Karpas-422 (cell line): ENCODE measurements at regions not wholly inside any gene's neighbourhood (a gene's known extent, or its start where the extent isn't known, plus 50 kb on each side); places are given as distances from the start of the nearest gene placed in this dataset.

ENCODE experiments used
- DNase-seq: peaks from one replicate; pipeline ENCODE4 v3.0.0-alpha.2; 2015
- H2AFZ ChIP-seq: fragments of 200-600 bp; sonication (generic); 2 replicates; pipeline ENCODE4 v1.6.1; 2014; ENCODE audit warnings: antibody characterized with exemption, low read length, mixed read lengths
- H3K27ac ChIP-seq: fragments of 200-600 bp; sonication (generic); 2 replicates; pipeline ENCODE4 v1.5.1; 2014; ENCODE audit warnings: mild to moderate bottlenecking, low read length, moderate library complexity
- H3K27me3 ChIP-seq: fragments of 200-600 bp; sonication (generic); 2 replicates; pipeline ENCODE4 v1.6.1; 2014; ENCODE audit warnings: low read length, mixed read lengths
- H3K36me3 ChIP-seq: fragments of 200-600 bp; sonication (generic); 2 replicates; pipeline ENCODE4 v1.6.1; 2014; ENCODE audit warnings: low read length, mixed read lengths; ENCODE audit not compliant: insufficient read depth
- H3K4me1 ChIP-seq: fragments of 200-600 bp; sonication (generic); 2 replicates; pipeline ENCODE4 v1.6.1; 2014; ENCODE audit warnings: mild to moderate bottlenecking, low read length, mixed read lengths
- H3K4me2 ChIP-seq: fragments of 200-600 bp; sonication (generic); 2 replicates; pipeline ENCODE4 v1.6.1; 2014; ENCODE audit warnings: low read length, low read depth, mild to moderate bottlenecking; ENCODE audit not compliant: poor library complexity, severe bottlenecking
- H3K4me3 ChIP-seq: fragments of 200-600 bp; sonication (generic); 2 replicates; pipeline ENCODE4 v1.5.1; 2014; ENCODE audit warnings: mild to moderate bottlenecking, antibody characterized with exemption, low read length, mixed read lengths
- H3K79me2 ChIP-seq: fragments of 200-600 bp; sonication (generic); 2 replicates; pipeline ENCODE4 v1.6.1; 2014; ENCODE audit warnings: mild to moderate bottlenecking, low read length, mixed read lengths
- H3K9ac ChIP-seq: fragments of 200-600 bp; sonication (generic); 2 replicates; pipeline ENCODE4 v1.6.0; 2014; ENCODE audit warnings: low read length
- H3K9me2 ChIP-seq: fragments of 200-600 bp; sonication (generic), shearing (Covaris generic); replicated peaks from 2 replicates; pipeline ENCODE4 v1.6.0; 2014; ENCODE audit warnings: mild to moderate bottlenecking, low read length, moderate library complexity; ENCODE audit not compliant: insufficient read depth
- H3K9me3 ChIP-seq: fragments of 300-700, 200-600 bp; sonication (generic); 2 replicates; pipeline ENCODE4 v1.6.1; 2014; ENCODE audit warnings: low read length, mixed read lengths
- H4K20me1 ChIP-seq: fragments of 200-600 bp; sonication (generic); 2 replicates; pipeline ENCODE4 v1.6.1; 2014; ENCODE audit warnings: mild to moderate bottlenecking, antibody characterized with exemption, low read length, low read depth; ENCODE audit not compliant: insufficient read depth

DNA sequence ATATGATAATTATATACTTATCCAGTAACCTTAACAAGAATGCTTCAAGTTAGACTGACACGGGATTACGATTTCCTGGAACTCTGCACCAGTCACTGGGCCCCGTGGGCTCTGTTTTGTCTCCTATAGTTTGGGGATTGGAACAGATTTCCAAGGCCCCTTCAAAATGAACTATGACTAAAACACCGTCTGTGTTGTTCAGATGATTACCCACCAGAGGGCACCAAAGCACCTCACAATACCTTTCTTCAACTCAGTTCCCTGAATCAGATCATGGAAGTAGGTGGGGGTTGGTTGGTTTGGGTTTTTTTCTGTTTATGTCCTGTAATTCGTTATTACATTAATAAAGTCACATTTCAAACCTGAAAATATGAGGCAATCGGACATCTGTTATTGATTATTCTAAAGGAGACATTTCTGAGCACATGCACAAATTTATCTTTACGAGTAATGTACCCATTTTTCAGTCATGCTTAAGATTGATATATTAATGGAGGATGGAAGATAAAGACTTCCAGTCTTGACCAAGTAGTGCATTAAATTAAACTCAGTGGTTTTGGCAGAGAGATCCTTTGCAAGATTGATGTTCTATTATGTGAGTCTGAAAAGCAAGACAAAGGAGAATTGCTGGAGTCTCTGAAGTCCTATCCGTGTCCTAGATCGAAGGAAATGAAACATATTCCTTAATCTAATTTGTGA lies 112.0 kb upstream of the COL21A1 start:
- H2AFZ ChIP-seq: no peak overlapping the region
- peak; percentile 92 for DNase-seq

DNA sequence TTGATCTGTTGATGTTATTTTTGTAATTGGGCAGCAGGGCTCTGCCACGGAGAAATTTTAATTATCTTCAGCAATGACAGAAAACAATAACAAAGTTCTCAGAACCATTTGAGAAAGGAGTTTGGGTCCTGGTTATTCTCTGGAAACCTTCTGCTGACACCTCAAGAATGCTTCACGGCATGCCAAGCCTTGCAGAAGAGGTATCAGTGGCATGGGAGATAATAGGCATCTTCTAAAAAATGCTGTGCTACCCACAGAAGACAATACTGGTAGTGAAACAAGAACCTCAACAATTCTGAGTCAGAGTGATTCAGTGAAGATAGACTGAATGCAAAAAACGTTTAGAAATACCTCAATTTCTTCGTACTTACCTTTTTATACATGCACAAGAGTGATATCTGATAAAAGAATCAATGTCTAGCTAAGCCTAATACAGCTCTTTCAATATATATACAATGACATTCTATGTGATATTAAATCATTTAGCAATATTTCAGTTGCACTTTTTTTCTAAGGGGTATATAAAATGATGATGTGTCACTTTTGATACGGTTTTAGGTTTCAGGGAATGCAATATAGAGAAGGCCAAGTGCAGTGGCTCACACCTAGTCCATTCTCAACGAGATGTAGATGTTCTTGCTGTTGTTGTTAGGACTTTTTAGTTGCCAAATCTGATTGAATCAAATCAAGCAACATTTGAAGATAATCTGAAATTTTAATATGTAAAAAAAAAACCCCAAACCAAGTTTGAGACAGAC lies 110.4 kb upstream of the COL21A1 start:
- H3K9ac ChIP-seq: no peak overlapping the region
- H3K4me1 ChIP-seq: no peaks in the 10 kb centered on the region
- no peaks in the 10 kb centered on the region for H3K9me3 ChIP-seq
- peak overlapping the region; percentile 40; the same call in 1 of the 2 replicates for H2AFZ ChIP-seq
- H3K79me2 ChIP-seq: no peaks in the 10 kb centered on the region
- no peak for DNase-seq
- no peak overlapping the region for H3K4me3 ChIP-seq
- no peaks in the 10 kb centered on the region for H3K36me3 ChIP-seq
- no peaks in the 10 kb centered on the region for H4K20me1 ChIP-seq
- H3K27ac ChIP-seq: no peak overlapping the region
- H3K9me2 ChIP-seq: no peaks in the 10 kb centered on the region
- H3K4me2 ChIP-seq: no peak overlapping the region
- no peaks in the 10 kb centered on the region for H3K27me3 ChIP-seq

More for the DNA sequence above, 112.0 kb upstream of the COL21A1 start:
- no peaks in the 10 kb centered on the region for H3K4me1 ChIP-seq
- H3K9me2 ChIP-seq: no peaks in the 10 kb centered on the region
- no peak overlapping the region for H3K4me3 ChIP-seq
- no peaks in the 10 kb centered on the region for H4K20me1 ChIP-seq
- no peaks in the 10 kb centered on the region for H3K27me3 ChIP-seq
- H3K79me2 ChIP-seq: no peaks in the 10 kb centered on the region
- H3K27ac ChIP-seq: no peak overlapping the region
- H3K9me3 ChIP-seq: no peaks in the 10 kb centered on the region
- no peak overlapping the region for H3K9ac ChIP-seq
- H3K4me2 ChIP-seq: no peak overlapping the region
- no peaks in the 10 kb centered on the region for H3K36me3 ChIP-seq

DNA sequence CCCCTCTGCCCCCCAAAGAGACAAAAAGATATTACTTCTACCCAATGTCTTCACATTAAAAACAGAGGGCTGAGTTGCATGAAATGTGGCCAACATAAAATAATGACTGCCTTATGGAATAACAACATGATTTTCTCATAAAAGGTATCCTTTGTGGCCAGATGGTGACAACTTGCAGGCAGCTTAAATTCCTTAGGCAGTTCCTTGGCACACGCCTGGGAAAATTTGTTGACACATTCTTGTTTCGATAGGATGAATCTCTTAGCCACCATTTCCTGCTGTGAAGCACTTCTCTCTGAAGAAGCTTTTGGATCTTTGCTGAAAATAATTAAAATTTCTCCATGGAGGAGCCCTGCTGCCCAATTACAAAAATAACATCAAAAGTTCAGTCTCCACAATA lies 109.0 kb upstream of the COL21A1 start:
- Histone ChIP-seq H3K79me2 (no peaks in the 10 kb centered on the region), H2AFZ (no peak overlapping the region), H4K20me1 (no peaks in the 10 kb centered on the region), H3K4me2 (no peak overlapping the region), H3K9ac (no peak overlapping the region), H3K4me1 (no peaks in the 10 kb centered on the region), H3K27me3 (no peaks in the 10 kb centered on the region), H3K27ac (no peak overlapping the region), H3K9me2 (no peaks in the 10 kb centered on the region), H3K36me3 (no peaks in the 10 kb centered on the region), H3K4me3 (no peak overlapping the region), H3K9me3 (no peaks in the 10 kb centered on the region)
- no peak for DNase-seq

DNA sequence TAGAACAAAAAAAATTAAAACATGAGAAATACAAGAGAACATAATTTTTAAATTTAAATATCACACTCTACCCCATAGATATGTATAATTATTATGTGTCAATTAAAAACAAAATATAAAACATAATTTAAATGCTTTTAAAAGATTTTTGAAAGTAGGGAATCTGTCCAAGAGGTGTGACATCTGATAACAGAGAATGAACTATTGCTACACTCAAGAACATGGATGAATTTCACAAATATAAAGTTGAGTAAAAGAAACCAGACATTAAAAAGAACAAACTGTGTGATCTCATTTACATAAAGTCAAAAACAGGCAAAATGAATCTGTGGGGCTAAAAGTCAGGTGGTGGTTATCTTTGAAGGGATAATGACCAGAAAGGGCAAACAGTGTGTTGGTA lies 106.5 kb upstream of the COL21A1 start:
- Histone ChIP-seq H2AFZ (no peak overlapping the region), H4K20me1 (no peaks in the 10 kb centered on the region), H3K9ac (no peak overlapping the region)

DNA sequence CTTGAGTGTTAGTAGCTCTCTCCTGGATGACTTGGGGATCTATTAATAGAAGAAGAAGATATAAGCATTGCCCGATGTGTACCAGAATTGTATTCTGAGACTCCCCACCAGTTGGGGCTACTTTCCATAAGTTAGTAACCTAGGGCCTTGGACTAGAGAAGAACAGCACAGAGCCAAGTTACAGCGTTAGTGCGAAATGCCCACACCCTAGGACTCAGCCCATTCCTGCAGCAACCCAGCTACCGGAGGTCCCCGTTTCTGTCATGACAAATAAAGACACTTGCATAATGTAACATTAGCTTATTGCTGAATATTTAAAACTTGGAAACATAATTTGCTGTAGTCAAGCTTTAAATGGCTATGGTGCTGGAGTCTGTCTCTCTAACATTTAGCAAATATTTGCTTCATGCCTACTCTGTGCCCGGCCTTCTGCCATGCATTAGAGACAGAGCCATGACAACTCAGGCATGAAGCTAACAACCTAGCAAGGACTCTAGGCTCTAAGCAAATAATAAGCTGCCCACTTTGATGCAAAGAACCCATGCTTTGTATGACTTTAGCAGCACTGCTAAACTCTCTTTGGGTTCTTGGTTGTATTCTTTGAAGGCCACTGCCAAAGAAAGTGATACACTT lies 103.4 kb upstream of the COL21A1 start:
- Histone ChIP-seq H3K79me2 (no peaks in the 10 kb centered on the region), H3K36me3 (no peaks in the 10 kb centered on the region), H3K9ac (no peak overlapping the region), H4K20me1 (no peaks in the 10 kb centered on the region), H3K9me3 (no peaks in the 10 kb centered on the region), H3K27me3 (no peaks in the 10 kb centered on the region), H2AFZ (no peak overlapping the region), H3K27ac (no peak overlapping the region), H3K4me2 (no peak overlapping the region), H3K9me2 (no peaks in the 10 kb centered on the region), H3K4me1 (no peaks in the 10 kb centered on the region), H3K4me3 (no peak overlapping the region)
- DNase-seq: no peak

More for the DNA sequence above, 106.5 kb upstream of the COL21A1 start:
- Histone ChIP-seq H3K9me2 (no peaks in the 10 kb centered on the region), H3K27ac (no peak overlapping the region), H3K4me3 (no peak overlapping the region), H3K36me3 (no peaks in the 10 kb centered on the region), H3K4me2 (no peak overlapping the region), H3K9me3 (no peaks in the 10 kb centered on the region), H3K4me1 (no peaks in the 10 kb centered on the region), H3K79me2 (no peaks in the 10 kb centered on the region), H3K27me3 (no peaks in the 10 kb centered on the region)
- DNase-seq: no peak

DNA sequence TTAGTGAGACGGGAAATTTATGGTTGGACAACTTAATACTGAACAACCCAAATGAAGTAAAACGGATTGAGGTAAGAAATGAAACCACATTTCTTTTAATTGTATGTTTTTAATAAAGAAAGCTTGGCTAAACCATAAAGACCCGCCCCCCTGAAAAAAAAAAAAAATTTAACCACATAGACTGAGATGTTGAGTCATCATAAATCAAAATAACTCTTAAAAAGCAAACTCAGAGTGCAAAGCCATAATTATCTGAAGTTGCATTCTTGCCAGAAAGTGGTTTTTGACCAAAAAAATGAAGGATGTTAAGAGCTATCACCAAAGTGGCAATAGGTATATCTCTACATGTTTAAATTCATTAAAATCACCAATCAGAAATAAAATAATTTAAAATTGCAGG lies 101.8 kb upstream of the COL21A1 start:
- Histone ChIP-seq H3K9me2 (no peaks in the 10 kb centered on the region), H3K4me2 (no peak overlapping the region), H4K20me1 (no peaks in the 10 kb centered on the region), H3K27me3 (no peaks in the 10 kb centered on the region), H3K9ac (no peak overlapping the region), H3K4me1 (no peaks in the 10 kb centered on the region), H3K4me3 (no peak overlapping the region), H3K79me2 (no peaks in the 10 kb centered on the region), H3K36me3 (no peaks in the 10 kb centered on the region), H2AFZ (no peak overlapping the region), H3K9me3 (no peaks in the 10 kb centered on the region), H3K27ac (no peak overlapping the region)
- DNase-seq: no peak

DNA sequence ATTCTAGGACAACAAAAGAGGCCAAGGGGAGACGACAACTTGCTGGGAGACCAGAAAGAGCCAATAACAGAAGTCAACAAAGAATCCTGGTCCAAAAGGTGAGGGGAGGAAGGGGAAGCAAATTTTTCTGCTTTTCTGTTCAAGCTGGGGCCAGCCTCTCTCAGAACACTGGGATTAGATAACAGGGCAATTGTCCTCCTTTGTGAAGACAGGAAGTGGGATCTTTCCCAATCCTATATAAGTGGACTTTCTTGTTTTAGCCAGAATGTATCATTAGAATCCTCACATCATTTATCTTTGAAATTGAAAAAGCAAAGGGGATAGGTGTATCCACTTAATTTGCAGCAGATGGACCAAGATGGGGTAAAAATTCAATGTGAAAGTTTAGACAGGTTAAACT lies 101.2 kb upstream of the COL21A1 start:
- no peaks in the 10 kb centered on the region for H3K9me3 ChIP-seq
- no peak overlapping the region for H2AFZ ChIP-seq
- H3K27me3 ChIP-seq: no peaks in the 10 kb centered on the region
- H3K4me1 ChIP-seq: no peaks in the 10 kb centered on the region
- no peak overlapping the region for H3K4me3 ChIP-seq
- no peaks in the 10 kb centered on the region for H4K20me1 ChIP-seq
- no peak for DNase-seq
- H3K27ac ChIP-seq: no peak overlapping the region
- no peak overlapping the region for H3K9ac ChIP-seq
- H3K79me2 ChIP-seq: no peaks in the 10 kb centered on the region
- no peak overlapping the region for H3K4me2 ChIP-seq
- no peaks in the 10 kb centered on the region for H3K9me2 ChIP-seq
- H3K36me3 ChIP-seq: no peaks in the 10 kb centered on the region

DNA sequence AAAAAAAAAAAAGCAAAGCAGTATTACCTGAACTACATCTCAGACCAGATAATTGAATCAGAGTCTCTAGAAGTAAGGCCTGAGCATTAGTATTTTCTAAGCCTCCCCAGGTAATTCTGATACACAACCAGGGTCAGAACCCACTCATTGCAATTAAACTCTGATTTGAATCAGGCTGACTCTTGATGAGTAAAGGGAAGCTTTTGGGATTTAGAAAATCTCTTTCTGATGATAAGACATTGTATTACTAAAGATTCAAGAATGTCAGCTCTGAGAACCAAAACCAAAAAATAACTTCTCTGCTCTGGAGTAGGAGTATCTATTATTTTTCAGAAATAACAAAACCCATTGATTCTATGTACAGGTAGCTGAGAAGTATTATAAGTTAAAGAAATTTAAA lies 100.1 kb upstream of the COL21A1 start:
- no peak overlapping the region for H3K27ac ChIP-seq
- no peaks in the 10 kb centered on the region for H3K9me3 ChIP-seq
- no peaks in the 10 kb centered on the region for H3K36me3 ChIP-seq
- H3K9me2 ChIP-seq: no peaks in the 10 kb centered on the region
- no peak overlapping the region for H3K9ac ChIP-seq
- H4K20me1 ChIP-seq: no peaks in the 10 kb centered on the region
- no peaks in the 10 kb centered on the region for H3K27me3 ChIP-seq
- no peaks in the 10 kb centered on the region for H3K79me2 ChIP-seq
- H3K4me2 ChIP-seq: no peak overlapping the region
- no peak overlapping the region for H2AFZ ChIP-seq
- H3K4me1 ChIP-seq: no peaks in the 10 kb centered on the region
- DNase-seq: no peak
- H3K4me3 ChIP-seq: no peak overlapping the region
